H9 (cell line): ENCODE measurements at regions not wholly inside any gene's neighbourhood (a gene's known extent, or its start where the extent isn't known, plus 50 kb on each side); places are given as distances from the start of the nearest gene placed in this dataset.

Experiments used
- DNase-seq: peaks from one replicate; pipeline ENCODE4 v3.0.0-alpha.2; 2017
- H2AFZ ChIP-seq: one replicate; pipeline ENCODE4 v1.6.1; 2013; ENCODE audit warnings: mild to moderate bottlenecking, low read length, control low read depth, moderate library complexity
- H2AK5ac ChIP-seq: 2 replicates; pipeline ENCODE4 v1.6.1; 2013; ENCODE audit warnings: low read length, control low read depth, mixed read lengths; ENCODE audit not compliant: insufficient read length
- H2BK120ac ChIP-seq: one replicate; pipeline ENCODE4 v1.6.1; 2013; ENCODE audit warnings: low read depth, mild to moderate bottlenecking, low read length, control low read depth, inconsistent platforms; ENCODE audit not compliant: poor library complexity, severe bottlenecking
- H2BK12ac ChIP-seq: 2 replicates; pipeline ENCODE4 v1.6.1; 2013; ENCODE audit warnings: low read length, control low read depth, mixed read lengths, low read depth; ENCODE audit not compliant: insufficient read length
- H2BK15ac ChIP-seq: 2 replicates; pipeline ENCODE4 v1.6.1; 2013; ENCODE audit warnings: low read depth, low read length, control low read depth
- H2BK20ac ChIP-seq: one replicate; pipeline ENCODE4 v1.6.1; 2013; ENCODE audit warnings: low read depth, mild to moderate bottlenecking, low read length, control low read depth, inconsistent platforms; ENCODE audit not compliant: poor library complexity, severe bottlenecking
- H2BK5ac ChIP-seq: 2 replicates; pipeline ENCODE4 v1.6.1; 2013; ENCODE audit warnings: low read length, control low read depth, mixed read lengths; ENCODE audit not compliant: insufficient read length
- H3K14ac ChIP-seq: 2 replicates; pipeline ENCODE4 v1.6.1; 2013; ENCODE audit warnings: low read length, control low read depth; ENCODE audit not compliant: insufficient read depth
- H3K18ac ChIP-seq: 2 replicates; pipeline ENCODE4 v1.6.1; 2013; ENCODE audit warnings: low read depth, mild to moderate bottlenecking, mixed read lengths, low read length, control low read depth; ENCODE audit not compliant: insufficient read length
- H3K23ac ChIP-seq: 2 replicates; pipeline ENCODE4 v1.6.1; 2013; ENCODE audit warnings: low read length, control low read depth, mixed read lengths, low read depth; ENCODE audit not compliant: insufficient read length
- H3K23me2 ChIP-seq: 2 replicates; pipeline ENCODE4 v1.6.1; 2013; ENCODE audit warnings: low read depth, mild to moderate bottlenecking, mixed read lengths, low read length, control low read depth; ENCODE audit not compliant: insufficient read length, poor library complexity, severe bottlenecking
- H3K27ac ChIP-seq: 2 replicates; pipeline ENCODE4 v1.5.1; 2013; ENCODE audit warnings: low read length, control low read depth, mixed read lengths, low read depth; ENCODE audit not compliant: insufficient read length
- H3K27me3 ChIP-seq: 2 replicates; pipeline ENCODE4 v1.6.1; 2013; ENCODE audit warnings: low read length, control low read depth, inconsistent platforms; ENCODE audit not compliant: insufficient read depth
- H3K4ac ChIP-seq: 2 replicates; pipeline ENCODE4 v1.6.1; 2013; ENCODE audit warnings: low read depth, mild to moderate bottlenecking, control low read depth, inconsistent platforms, low read length, moderate library complexity
- H3K4me1 ChIP-seq: 2 replicates; pipeline ENCODE4 v1.6.1; 2013; ENCODE audit warnings: low read length, control low read depth, inconsistent platforms; ENCODE audit not compliant: insufficient read depth
- H3K4me2 ChIP-seq: 2 replicates; pipeline ENCODE4 v1.6.1; 2013; ENCODE audit warnings: low read length, control low read depth, mixed read lengths; ENCODE audit not compliant: insufficient read length, insufficient read depth
- H3K56ac ChIP-seq: 2 replicates; pipeline ENCODE4 v1.6.1; 2013; ENCODE audit warnings: low read depth, mild to moderate bottlenecking, mixed read lengths, low read length, control low read depth; ENCODE audit not compliant: insufficient read length
- H3K79me1 ChIP-seq: 2 replicates; pipeline ENCODE4 v1.6.1; 2013; ENCODE audit warnings: low read depth, mild to moderate bottlenecking, moderate library complexity, low read length, control low read depth, inconsistent platforms; ENCODE audit not compliant: insufficient read depth, poor library complexity, severe bottlenecking
- H3K79me2 ChIP-seq: 2 replicates; pipeline ENCODE4 v1.6.1; 2013; ENCODE audit warnings: low read length, control low read depth, inconsistent platforms; ENCODE audit not compliant: insufficient read depth
- H3K9ac ChIP-seq: 2 replicates; pipeline ENCODE4 v1.6.1; 2013; ENCODE audit warnings: low read length, control low read depth, mixed read lengths; ENCODE audit not compliant: insufficient read length; ENCODE audit errors: extremely low read depth
- H3K9me3 ChIP-seq: one replicate; pipeline ENCODE4 v1.6.1; 2013; ENCODE audit warnings: low read depth, low read length, inconsistent platforms; ENCODE audit not compliant: control insufficient read depth
- H3T11ph ChIP-seq: one replicate; pipeline ENCODE4 v1.6.1; 2013; ENCODE audit warnings: mild to moderate bottlenecking, low read length, control low read depth, inconsistent platforms
- H4K20me1 ChIP-seq: one replicate; pipeline ENCODE4 v1.6.1; 2013; ENCODE audit not compliant: control insufficient read depth, insufficient read length, insufficient read depth
- H4K5ac ChIP-seq: 2 replicates; pipeline ENCODE4 v1.6.1; 2013; ENCODE audit warnings: low read depth, mild to moderate bottlenecking, mixed read lengths, low read length, control low read depth; ENCODE audit not compliant: insufficient read length
- H4K8ac ChIP-seq: replicated peaks from 2 replicates; pipeline ENCODE4 v1.6.1; 2013; ENCODE audit warnings: low read length, control low read depth, mixed read lengths, low read depth; ENCODE audit not compliant: insufficient read length
- H4K91ac ChIP-seq: 2 replicates; pipeline ENCODE4 v1.6.1; 2013; ENCODE audit warnings: low read depth, mild to moderate bottlenecking, moderate library complexity, mixed read lengths, low read length, control low read depth; ENCODE audit not compliant: insufficient read length
- H3K27ac Mint-ChIP-seq, 3 experiments: 2 replicates in 2 of 3; 3 replicates in 1 of 3; pipeline ENCODE4 v1.8.0; 2020 to 2021; ENCODE audit warnings: mixed read lengths in 3 of 3, mild to moderate bottlenecking in 1 of 3, moderate library complexity in 1 of 3
- H3K27me3 Mint-ChIP-seq: 2 replicates; pipeline ENCODE4 v1.8.0; 2021; ENCODE audit warnings: low read depth, mild to moderate bottlenecking, moderate library complexity, mixed read lengths
- H3K36me3 Mint-ChIP-seq, 3 experiments: 2 replicates in 2 of 3; 3 replicates in 1 of 3; pipeline ENCODE4 v1.8.0; 2020 to 2021; ENCODE audit warnings: low read depth in 3 of 3, mixed read lengths in 3 of 3; ENCODE audit not compliant: insufficient read depth in 1 of 3
- H3K4me1 Mint-ChIP-seq, 2 experiments: 2 replicates each; pipeline ENCODE4 v1.8.0; 2020; ENCODE audit warnings: mixed read lengths in 2 of 2
- H3K4me3 Mint-ChIP-seq, 2 experiments: 2 replicates in 1 of 2; 3 replicates in 1 of 2; pipeline ENCODE4 v1.8.0; 2020 to 2021; ENCODE audit warnings: mild to moderate bottlenecking in 2 of 2, mixed read lengths in 2 of 2, moderate library complexity in 1 of 2
- H3K9me3 Mint-ChIP-seq, 2 experiments: 2 replicates in 1 of 2; 3 replicates in 1 of 2; pipeline ENCODE4 v1.8.0; 2020; ENCODE audit warnings: mild to moderate bottlenecking in 2 of 2, mixed read lengths in 2 of 2, moderate library complexity in 1 of 2
- WGBS: extraction: QIAGEN DNeasy Blood & Tissue Kit; methylation state at CpG from one replicate; pipeline ENCODE4 v1.1.7; 2013; ENCODE audit warnings: missing lambda C conversion rate, low lambda C conversion rate, mixed read lengths; ENCODE audit not compliant: insufficient read length; ENCODE audit errors: extremely low coverage; 5-methylcytosine and 5-hydroxymethylcytosine counted together
- TF ChIP-seq, protein P1 (sequence below): fragments of 200-600 bp; sonication (generic); conservative IDR thresholded peaks from 3 replicates; pipeline ENCODE4 v1.8.0; 2021; ENCODE audit warnings: antibody characterized with exemption, mild to moderate bottlenecking

DNA sequence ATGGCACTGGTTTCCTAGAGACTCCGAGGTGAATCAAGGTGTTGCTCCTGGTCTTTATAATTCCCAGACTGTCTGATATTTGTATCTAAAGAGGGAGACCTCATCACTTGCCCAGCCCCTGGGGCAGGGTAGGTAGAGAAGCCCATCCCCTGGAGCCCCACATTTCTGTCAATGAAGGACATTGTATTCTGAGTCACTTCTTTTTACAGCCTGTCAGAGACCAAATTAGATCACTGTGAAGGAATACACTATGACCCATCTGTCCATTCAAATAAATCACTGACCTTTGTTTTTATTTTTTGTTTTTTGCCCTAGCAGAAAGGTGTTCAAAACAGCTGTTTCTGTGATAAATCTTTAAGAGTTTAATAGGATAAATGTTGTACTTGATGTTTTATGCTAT is 67.9 kb upstream of the ANO6 start:
- Histone ChIP-seq H3K56ac (no peak overlapping the region), H3T11ph (no peak overlapping the region)
- no peak for DNase-seq

More for the DNA sequence above, 67.9 kb upstream of the ANO6 start:
- H3K14ac ChIP-seq = no peak overlapping the region
- Mint-ChIP-seq H3K4me3 (no peak overlapping the region), H3K27me3 (peaks cover 26% of the 10 kb centered on the region), H3K9me3 (peaks cover 4 to 12% of the 10 kb centered on the region in 2 experiments; a peak in 4 of 5 replicates), H3K36me3 (peaks cover 7 to 8% (median 7%) of the 10 kb centered on the region in 3 experiments; a peak in 4 of 7 replicates), H3K27ac (no peak overlapping the region), H3K4me1 (no peaks in the 10 kb centered on the region)
- no peak overlapping the region for H2AFZ ChIP-seq
- H2BK15ac ChIP-seq = no peak overlapping the region
- no peak overlapping the region for H4K91ac ChIP-seq
- H3K79me1 ChIP-seq = no peaks in the 10 kb centered on the region
- H4K8ac ChIP-seq = no peak overlapping the region
- no peak overlapping the region for H3K4ac ChIP-seq
- no peaks in the 10 kb centered on the region for H4K20me1 ChIP-seq
- WGBS = no CpG with 5 or more reads among the region's 1 CpG
- no peaks in the 10 kb centered on the region for H3K27me3 ChIP-seq
- H3K79me2 ChIP-seq = no peaks in the 10 kb centered on the region
- H4K5ac ChIP-seq = no peak overlapping the region
- H3K4me2 ChIP-seq = no peak overlapping the region
- H3K9ac ChIP-seq = no peak overlapping the region
- H3K23me2 ChIP-seq = no peaks in the 10 kb centered on the region
- no peak overlapping the region for H3K23ac ChIP-seq
- no peak overlapping the region for H2BK12ac ChIP-seq
- H2BK5ac ChIP-seq = no peak overlapping the region
- TF ChIP-seq, protein P1, sequence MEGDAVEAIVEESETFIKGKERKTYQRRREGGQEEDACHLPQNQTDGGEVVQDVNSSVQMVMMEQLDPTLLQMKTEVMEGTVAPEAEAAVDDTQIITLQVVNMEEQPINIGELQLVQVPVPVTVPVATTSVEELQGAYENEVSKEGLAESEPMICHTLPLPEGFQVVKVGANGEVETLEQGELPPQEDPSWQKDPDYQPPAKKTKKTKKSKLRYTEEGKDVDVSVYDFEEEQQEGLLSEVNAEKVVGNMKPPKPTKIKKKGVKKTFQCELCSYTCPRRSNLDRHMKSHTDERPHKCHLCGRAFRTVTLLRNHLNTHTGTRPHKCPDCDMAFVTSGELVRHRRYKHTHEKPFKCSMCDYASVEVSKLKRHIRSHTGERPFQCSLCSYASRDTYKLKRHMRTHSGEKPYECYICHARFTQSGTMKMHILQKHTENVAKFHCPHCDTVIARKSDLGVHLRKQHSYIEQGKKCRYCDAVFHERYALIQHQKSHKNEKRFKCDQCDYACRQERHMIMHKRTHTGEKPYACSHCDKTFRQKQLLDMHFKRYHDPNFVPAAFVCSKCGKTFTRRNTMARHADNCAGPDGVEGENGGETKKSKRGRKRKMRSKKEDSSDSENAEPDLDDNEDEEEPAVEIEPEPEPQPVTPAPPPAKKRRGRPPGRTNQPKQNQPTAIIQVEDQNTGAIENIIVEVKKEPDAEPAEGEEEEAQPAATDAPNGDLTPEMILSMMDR = no peak
- H3K4me1 ChIP-seq = no peaks in the 10 kb centered on the region
- H2BK120ac ChIP-seq = no peak overlapping the region
- H2AK5ac ChIP-seq = no peak overlapping the region
- H2BK20ac ChIP-seq = no peak overlapping the region
- H3K27ac ChIP-seq = no peak overlapping the region
- H3K9me3 ChIP-seq = peaks cover 6% of the 10 kb centered on the region
- no peak overlapping the region for H3K18ac ChIP-seq
